ENCODE measurements at regions not wholly inside any gene's neighbourhood (a gene's known extent, or its start where the extent isn't known, plus 50 kb on each side); places are given as distances from the start of the nearest gene placed in this dataset.

DNA sequence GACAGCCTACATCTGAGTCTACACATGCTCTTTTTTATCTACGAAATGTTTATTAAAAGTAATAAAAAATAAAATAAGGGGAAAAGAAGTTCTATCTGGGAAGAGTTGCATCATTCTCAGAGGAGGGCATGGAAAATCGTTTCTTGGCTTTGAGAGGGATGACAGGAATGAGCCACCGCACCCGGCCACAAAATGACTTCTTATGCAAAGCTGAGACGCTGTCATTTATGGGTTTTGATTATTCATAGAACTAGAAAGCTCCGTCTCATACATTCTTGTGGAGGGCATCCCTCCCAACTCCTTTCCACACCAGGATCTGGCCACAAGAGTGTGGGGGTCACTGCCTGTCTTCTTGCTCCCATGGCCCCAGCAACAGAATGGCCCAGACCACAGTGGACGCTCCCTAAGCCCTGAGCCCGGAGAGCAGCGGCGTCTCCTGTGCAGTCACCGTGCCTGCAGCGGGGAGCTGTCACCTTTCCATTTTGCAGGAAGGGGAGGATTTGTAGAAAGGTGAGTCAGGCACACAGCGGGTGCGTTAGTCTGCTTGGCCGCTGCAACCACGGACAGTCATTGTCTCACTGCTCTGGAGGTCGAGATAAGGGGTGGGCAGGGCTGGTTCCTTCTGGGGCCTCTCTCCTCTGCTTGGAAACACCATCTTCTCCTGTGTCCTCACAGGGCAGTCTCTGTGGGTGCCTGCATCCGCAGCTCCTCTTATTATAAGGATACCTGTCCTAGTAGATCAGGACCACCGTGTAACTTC is 1388.7 kb downstream of the BRD1 start:
- TF ChIP-seq, protein P1, sequence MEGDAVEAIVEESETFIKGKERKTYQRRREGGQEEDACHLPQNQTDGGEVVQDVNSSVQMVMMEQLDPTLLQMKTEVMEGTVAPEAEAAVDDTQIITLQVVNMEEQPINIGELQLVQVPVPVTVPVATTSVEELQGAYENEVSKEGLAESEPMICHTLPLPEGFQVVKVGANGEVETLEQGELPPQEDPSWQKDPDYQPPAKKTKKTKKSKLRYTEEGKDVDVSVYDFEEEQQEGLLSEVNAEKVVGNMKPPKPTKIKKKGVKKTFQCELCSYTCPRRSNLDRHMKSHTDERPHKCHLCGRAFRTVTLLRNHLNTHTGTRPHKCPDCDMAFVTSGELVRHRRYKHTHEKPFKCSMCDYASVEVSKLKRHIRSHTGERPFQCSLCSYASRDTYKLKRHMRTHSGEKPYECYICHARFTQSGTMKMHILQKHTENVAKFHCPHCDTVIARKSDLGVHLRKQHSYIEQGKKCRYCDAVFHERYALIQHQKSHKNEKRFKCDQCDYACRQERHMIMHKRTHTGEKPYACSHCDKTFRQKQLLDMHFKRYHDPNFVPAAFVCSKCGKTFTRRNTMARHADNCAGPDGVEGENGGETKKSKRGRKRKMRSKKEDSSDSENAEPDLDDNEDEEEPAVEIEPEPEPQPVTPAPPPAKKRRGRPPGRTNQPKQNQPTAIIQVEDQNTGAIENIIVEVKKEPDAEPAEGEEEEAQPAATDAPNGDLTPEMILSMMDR (IDR thresholded peaks at IDR 0.05; ENCODE audit: control insufficient read depth, extremely low read depth, insufficient read depth): no peak

DNA sequence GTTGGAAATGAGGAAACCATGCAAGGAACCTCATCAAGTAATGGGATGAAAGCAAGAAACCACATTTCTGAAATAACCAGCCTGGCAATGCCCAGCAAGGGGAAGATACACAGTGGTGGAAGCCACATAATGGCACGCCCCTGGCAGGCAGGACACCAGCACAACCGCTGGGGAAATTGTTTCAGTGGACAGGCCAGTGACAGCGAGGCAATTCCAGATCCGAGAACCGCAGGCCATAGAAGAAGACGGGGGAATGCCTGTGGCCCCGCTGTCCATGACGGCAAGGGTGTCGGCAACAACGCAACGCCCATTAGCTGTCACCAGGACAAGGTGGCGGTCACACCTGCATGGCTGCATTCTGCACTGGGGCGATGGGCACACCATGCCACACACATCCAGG is 1389.6 kb downstream of the BRD1 start:
- no peak overlapping the region for H3K4me3 ChIP-seq (ENCODE audit: low read depth, low read length)
- no peak for DNase-seq (ENCODE audit: low read depth)
- TF ChIP-seq, protein P1 (IDR thresholded peaks at IDR 0.05; ENCODE audit: control insufficient read depth, extremely low read depth, insufficient read depth): no peak

More for the DNA sequence above, 1388.7 kb downstream of the BRD1 start:
- H3K4me3 ChIP-seq (ENCODE audit: low read depth, low read length): no peak overlapping the region
- DNase-seq (ENCODE audit: low read depth): no peak

DNA sequence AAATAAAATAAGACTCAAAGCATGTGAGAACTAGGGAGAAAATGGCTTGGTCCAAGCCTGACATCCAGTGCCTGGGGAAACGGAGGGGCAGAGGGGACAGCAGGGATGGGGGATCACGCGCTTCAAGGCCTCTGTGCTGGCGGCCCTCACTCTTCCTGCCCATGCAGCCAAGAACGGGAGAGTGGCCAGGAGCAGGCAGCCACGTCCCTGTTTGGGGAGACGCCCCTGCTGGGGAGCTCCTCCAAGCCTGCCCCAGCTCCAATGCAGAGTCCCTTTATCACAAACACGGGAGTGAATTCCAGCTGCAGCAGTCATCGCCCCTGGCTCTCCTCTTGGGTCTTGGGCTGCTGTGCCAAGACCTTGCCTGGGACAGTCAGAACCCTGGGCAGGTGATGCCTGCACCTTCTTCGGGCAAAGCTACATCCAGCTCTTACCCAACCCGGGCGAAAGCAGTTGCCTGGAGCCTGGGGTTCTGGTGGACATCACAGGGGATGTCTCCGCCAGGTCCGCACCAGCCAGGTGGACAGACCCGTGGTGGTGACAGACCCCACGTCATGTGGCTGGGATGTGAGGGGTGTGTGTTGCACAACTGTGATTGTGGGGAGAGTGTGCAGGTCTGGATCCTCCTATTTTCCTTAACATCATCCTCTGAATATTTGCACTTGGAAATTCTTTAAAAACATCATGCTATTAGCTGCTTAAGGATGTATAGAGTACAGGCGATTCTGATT is 1391.3 kb downstream of the BRD1 start:
- DNase-seq (ENCODE audit: low read depth): no peak
- H3K4me3 ChIP-seq (ENCODE audit: low read depth, low read length): no peak overlapping the region
- TF ChIP-seq, protein P1 (IDR thresholded peaks at IDR 0.05; ENCODE audit: control insufficient read depth, extremely low read depth, insufficient read depth): no peak

DNA sequence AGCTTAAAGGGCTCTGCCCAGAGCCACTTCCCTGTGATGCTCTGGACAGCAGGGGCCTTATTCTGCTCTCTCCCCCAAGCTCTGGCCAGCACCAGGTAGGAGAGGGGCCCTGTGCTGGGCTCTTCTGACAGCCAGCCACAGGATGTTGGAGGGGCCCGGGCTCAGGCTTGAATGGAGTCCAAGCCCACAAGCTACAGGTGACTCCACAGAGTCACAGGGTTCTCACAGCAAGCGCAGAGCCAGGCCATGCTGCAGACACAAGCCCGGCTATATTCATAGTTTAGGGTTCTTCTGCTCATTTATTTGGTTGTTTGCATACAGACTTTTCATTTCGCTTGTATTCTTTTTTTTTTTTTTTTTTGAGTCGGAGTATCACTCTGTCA is 1392.8 kb downstream of the BRD1 start:
- no peak for DNase-seq (ENCODE audit: low read depth)

DNA sequence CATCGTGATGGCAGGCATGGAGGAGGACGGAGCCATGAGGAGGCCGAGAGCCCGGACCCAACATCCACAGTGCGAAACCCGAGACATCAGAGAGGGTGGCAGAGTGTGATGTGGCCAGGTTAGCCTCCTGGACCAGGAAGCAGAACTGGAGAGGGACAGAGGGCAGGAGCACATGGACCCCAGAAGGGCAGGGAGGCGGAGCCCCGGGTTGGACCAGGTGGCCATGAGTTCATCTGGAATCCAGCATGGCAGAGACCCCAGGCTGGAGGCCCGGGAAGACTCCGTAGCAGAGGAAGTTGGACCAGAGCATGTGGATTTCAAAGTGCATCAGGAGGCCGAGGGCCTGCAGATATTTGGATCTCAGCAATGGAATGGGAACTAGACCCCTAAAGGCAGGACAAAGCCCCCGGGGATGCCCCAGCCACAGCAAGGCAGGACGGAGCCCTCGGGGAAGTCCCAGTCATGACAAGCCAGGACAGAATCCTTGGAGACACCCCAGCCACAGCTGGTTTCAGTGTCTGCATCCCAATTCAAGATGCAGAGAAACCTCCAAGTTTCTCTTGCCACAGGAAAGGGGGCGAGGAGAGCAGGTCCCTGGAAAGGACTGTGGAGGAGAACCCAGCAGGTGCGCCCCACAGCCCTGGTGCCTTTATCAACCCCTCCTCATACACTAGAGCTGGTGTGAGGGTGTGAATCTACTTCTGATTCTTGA is 1393.4 kb downstream of the BRD1 start:
- TF ChIP-seq, protein P1 (IDR thresholded peaks at IDR 0.05; ENCODE audit: control insufficient read depth, extremely low read depth, insufficient read depth): no peak
- H3K4me3 ChIP-seq (ENCODE audit: low read depth, low read length): no peak overlapping the region
- DNase-seq (ENCODE audit: low read depth): no peak

More for the DNA sequence above, 1392.8 kb downstream of the BRD1 start:
- no peak overlapping the region for H3K4me3 ChIP-seq (ENCODE audit: low read depth, low read length)
- TF ChIP-seq, protein P1 (IDR thresholded peaks at IDR 0.05; ENCODE audit: control insufficient read depth, extremely low read depth, insufficient read depth): no peak

DNA sequence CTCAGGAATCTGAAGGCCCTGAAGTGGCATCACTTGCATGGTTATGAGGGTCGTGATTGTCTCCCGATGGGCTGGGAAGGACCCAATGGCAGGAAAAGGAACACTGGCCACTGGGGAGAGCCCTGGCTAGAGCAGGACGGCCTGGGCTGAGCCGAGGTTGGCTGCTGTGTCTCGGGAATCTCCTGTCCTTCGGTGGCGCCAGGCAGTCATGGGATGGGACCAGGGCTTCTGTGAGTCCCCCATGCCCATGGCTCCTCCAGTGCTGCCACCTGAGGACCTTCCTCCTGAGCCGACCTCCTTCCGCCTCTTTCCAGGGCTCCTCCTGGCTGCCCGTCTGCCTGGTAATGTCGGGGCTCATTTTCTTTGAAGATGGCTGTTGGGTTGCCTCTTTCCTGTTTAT is 1394.0 kb downstream of the BRD1 start:
- no peak overlapping the region for H3K4me3 ChIP-seq (ENCODE audit: low read depth, low read length)
- TF ChIP-seq, protein P1 (IDR thresholded peaks at IDR 0.05; ENCODE audit: control insufficient read depth, extremely low read depth, insufficient read depth): no peak
- no peak for DNase-seq (ENCODE audit: low read depth)
